Fibroblast of skin of right quadriceps (primary cell): ENCODE measurements at regions not wholly inside any gene's neighbourhood (a gene's known extent, or its start where the extent isn't known, plus 50 kb on each side); places are given as distances from the start of the nearest gene placed in this dataset.
"Not testable (repeated sequence)": the region's sequence is repeated elsewhere in the genome, so short reads cannot be mapped to it uniquely, and the experiment has no call there.

ENCODE experiments used
- DNase-seq: peaks from one replicate; pipeline ENCODE4 v3.0.0-alpha.2; 2013

- no peak for DNase-seq
Measured at GRCh38 chr5:42090162-42090561, 165.1 kb downstream of the FBXO4 start.

GRCh38 chr5:42099846-42100245 is 174.8 kb downstream of the FBXO4 start:
- DNase-seq = not testable (repeated sequence)

- DNase-seq = no peak
Measured at GRCh38 chr5:42108468-42108867, 183.4 kb downstream of the FBXO4 start.

- no peak for DNase-seq
Measured at GRCh38 chr5:42109006-42109572, 184.0 kb downstream of the FBXO4 start.

GRCh38 chr5:42115721-42116120 is 190.6 kb downstream of the FBXO4 start:
- DNase-seq = not testable (repeated sequence)

GRCh38 chr5:42120070-42120469 is 195.0 kb downstream of the FBXO4 start:
- DNase-seq = no peak

- no peak for DNase-seq
Measured at GRCh38 chr5:42121401-42121800, 196.3 kb downstream of the FBXO4 start.

GRCh38 chr5:42131081-42131480 is 206.0 kb downstream of the FBXO4 start:
- no peak for DNase-seq

- no peak for DNase-seq
Measured at GRCh38 chr5:42143361-42143760, 218.3 kb downstream of the FBXO4 start.

- no peak for DNase-seq
Measured at GRCh38 chr5:42148813-42149212, 223.7 kb downstream of the FBXO4 start.

GRCh38 chr5:42157215-42157614 is 232.1 kb downstream of the FBXO4 start:
- DNase-seq = no peak

GRCh38 chr5:42163083-42163482 is 238.0 kb downstream of the FBXO4 start:
- DNase-seq = no peak

- DNase-seq = no peak
Measured at GRCh38 chr5:42168091-42168670, 243.1 kb downstream of the FBXO4 start.

GRCh38 chr5:42176118-42176517 is 247.1 kb upstream of the GHR start:
- DNase-seq = not testable (repeated sequence)

GRCh38 chr5:42179843-42180242 is 243.4 kb upstream of the GHR start:
- DNase-seq = not testable (repeated sequence)

- no peak for DNase-seq
Measured at GRCh38 chr5:42216904-42217303, 206.3 kb upstream of the GHR start.

- DNase-seq = no peak
Measured at GRCh38 chr5:42217791-42218190, 205.4 kb upstream of the GHR start.

GRCh38 chr5:42225009-42225408 is 198.2 kb upstream of the GHR start:
- DNase-seq = no peak

- DNase-seq = no peak
Measured at GRCh38 chr5:42228279-42228678, 195.0 kb upstream of the GHR start.

GRCh38 chr5:42230839-42231238 is 192.4 kb upstream of the GHR start:
- DNase-seq = no peak

GRCh38 chr5:42235241-42235640 is 188.0 kb upstream of the GHR start:
- DNase-seq = no peak

- DNase-seq = no peak
Measured at GRCh38 chr5:42235837-42236236, 187.4 kb upstream of the GHR start.

GRCh38 chr5:42241636-42242035 is 181.6 kb upstream of the GHR start:
- DNase-seq = no peak

- no peak for DNase-seq
Measured at GRCh38 chr5:42242210-42242609, 181.0 kb upstream of the GHR start.

GRCh38 chr5:42242881-42243485 is 180.3 kb upstream of the GHR start:
- DNase-seq = no peak
